GM23248 (cell line): ENCODE measurements at regions not wholly inside any gene's neighbourhood (a gene's known extent, or its start where the extent isn't known, plus 50 kb on each side); places are given as distances from the start of the nearest gene placed in this dataset.

Source experiments
- DNase-seq: peaks from one replicate; pipeline ENCODE4 v3.0.0-alpha.2; 2015
- H2AFZ ChIP-seq: fragments of 200-600 bp; sonication (generic); 2 replicates; pipeline ENCODE4 v1.6.1; 2016; ENCODE audit warnings: antibody characterized with exemption
- H3F3A ChIP-seq: fragments of 200-600 bp; sonication (generic); 2 replicates; pipeline ENCODE4 v1.6.1; 2016; ENCODE audit warnings: mild to moderate bottlenecking, antibody characterized with exemption, mixed run types; ENCODE audit not compliant: insufficient read depth
- H3K27ac ChIP-seq: fragments of 200-600 bp; sonication (generic); 2 replicates; pipeline ENCODE4 v1.5.1; 2016; ENCODE audit warnings: mild to moderate bottlenecking
- H3K27me3 ChIP-seq: fragments of 200-600 bp; sonication (generic); replicated peaks from 2 replicates; pipeline ENCODE4 v1.6.1; 2016; ENCODE audit warnings: mild to moderate bottlenecking; ENCODE audit not compliant: insufficient read depth
- H3K36me3 ChIP-seq: fragments of 200-600 bp; sonication (generic); 2 replicates; pipeline ENCODE4 v1.6.1; 2016; ENCODE audit warnings: low read depth, mild to moderate bottlenecking
- H3K4me1 ChIP-seq: fragments of 200-600 bp; sonication (generic); 2 replicates; pipeline ENCODE4 v1.6.1; 2016; ENCODE audit warnings: mild to moderate bottlenecking; ENCODE audit not compliant: insufficient read depth
- H3K4me2 ChIP-seq: fragments of 200-600 bp; sonication (generic); one replicate; pipeline ENCODE4 v1.6.1; 2016; ENCODE audit warnings: mild to moderate bottlenecking; ENCODE audit not compliant: unreplicated experiment
- H3K4me3 ChIP-seq: fragments of 200-600 bp; sonication (generic); 2 replicates; pipeline ENCODE4 v1.5.1; 2016; ENCODE audit warnings: mild to moderate bottlenecking
- H3K79me2 ChIP-seq: fragments of 200-600 bp; sonication (generic); 2 replicates; pipeline ENCODE4 v1.6.1; 2016; ENCODE audit warnings: mild to moderate bottlenecking; ENCODE audit not compliant: insufficient read depth
- H3K9ac ChIP-seq: fragments of 200-600 bp; sonication (generic); 2 replicates; pipeline ENCODE4 v1.6.1; 2016; ENCODE audit warnings: mild to moderate bottlenecking
- H3K9me2 ChIP-seq: fragments of 200-600 bp; sonication (generic); 2 replicates; pipeline ENCODE4 v1.6.1; 2016; ENCODE audit warnings: mixed run types, mild to moderate bottlenecking, moderate library complexity; ENCODE audit not compliant: insufficient read depth
- H3K9me3 ChIP-seq: fragments of 200-600 bp; sonication (generic); one replicate; pipeline ENCODE4 v1.6.1; 2017; ENCODE audit warnings: low read depth
- H4K20me1 ChIP-seq: fragments of 200-600 bp; sonication (generic); 2 replicates; pipeline ENCODE4 v1.6.0; 2016; ENCODE audit not compliant: insufficient read depth
- EZH2 ChIP-seq: fragments of 200-600 bp; sonication (generic); IDR thresholded peaks from 2 replicates; pipeline ENCODE4 v1.6.1; 2018; ENCODE audit warnings: antibody characterized with exemption, mild to moderate bottlenecking; ENCODE audit not compliant: insufficient read depth, poor library complexity, severe bottlenecking
- EZH2phosphoT487 ChIP-seq: fragments of 200-600 bp; sonication (generic); IDR thresholded peaks from 2 replicates; pipeline ENCODE4 v1.6.1; 2018; ENCODE audit warnings: antibody characterized with exemption, moderate library complexity, mild to moderate bottlenecking, low read depth; ENCODE audit not compliant: insufficient read depth
- WGBS, 2 experiments: methylation state at CpG; one replicate each; pipeline ENCODE4 v1.1.6; 2015 to 2017; ENCODE audit warnings: low lambda C conversion rate in 2 of 2, low coverage in 1 of 2; ENCODE audit errors: missing lambda C conversion rate in 2 of 2; 5-methylcytosine and 5-hydroxymethylcytosine counted together
- in situ Hi-C: fragments of 300-500 bp; cut with MboI; formaldehyde crosslinking; loops from 2 replicates; pipeline ENCODE4 v1.15.0; 2020

DNA sequence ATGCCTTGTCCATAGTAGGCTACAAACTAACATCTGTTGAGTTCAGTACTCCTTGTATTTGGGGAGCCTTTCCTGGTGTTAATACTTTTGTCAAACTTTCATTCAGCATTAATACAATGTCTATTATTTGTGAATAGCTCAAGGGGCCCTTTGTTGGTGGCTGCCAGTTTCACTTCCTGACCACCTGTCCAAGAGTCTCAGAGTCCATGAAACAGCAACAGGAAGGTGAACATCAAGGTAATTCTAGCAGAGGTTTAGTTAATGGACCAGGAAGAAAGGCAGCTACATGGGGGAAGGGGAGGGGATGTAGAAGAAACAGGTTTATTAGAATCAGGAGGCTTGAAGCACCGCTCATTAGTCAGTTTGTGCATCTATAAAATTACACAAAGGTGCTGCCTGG, 386.9 kb downstream of the PDCD6IP start:
- in situ Hi-C loops, result no loop called here
- no peak overlapping the region for H3K9ac ChIP-seq
- no peak for TF ChIP-seq EZH2
- no peak overlapping the region for H3K4me3 ChIP-seq
- H3K9me3 ChIP-seq, result no peaks in the 10 kb centered on the region
- no peak overlapping the region for H3K27ac ChIP-seq
- H2AFZ ChIP-seq, result no peak overlapping the region
- no peaks in the 10 kb centered on the region for H3K4me1 ChIP-seq
- no peak overlapping the region for H3K4me2 ChIP-seq
- no peaks in the 10 kb centered on the region for H3K79me2 ChIP-seq
- no peak for DNase-seq
- no peaks in the 10 kb centered on the region for H3K9me2 ChIP-seq
- no peaks in the 10 kb centered on the region for H3K27me3 ChIP-seq
- WGBS, 2 experiments, result 20 to 42% methylated on average over 1 of the region's 1 CpG
- H3F3A ChIP-seq, result no peaks in the 10 kb centered on the region
- H3K36me3 ChIP-seq, result no peaks in the 10 kb centered on the region
- no peaks in the 10 kb centered on the region for H4K20me1 ChIP-seq

DNA sequence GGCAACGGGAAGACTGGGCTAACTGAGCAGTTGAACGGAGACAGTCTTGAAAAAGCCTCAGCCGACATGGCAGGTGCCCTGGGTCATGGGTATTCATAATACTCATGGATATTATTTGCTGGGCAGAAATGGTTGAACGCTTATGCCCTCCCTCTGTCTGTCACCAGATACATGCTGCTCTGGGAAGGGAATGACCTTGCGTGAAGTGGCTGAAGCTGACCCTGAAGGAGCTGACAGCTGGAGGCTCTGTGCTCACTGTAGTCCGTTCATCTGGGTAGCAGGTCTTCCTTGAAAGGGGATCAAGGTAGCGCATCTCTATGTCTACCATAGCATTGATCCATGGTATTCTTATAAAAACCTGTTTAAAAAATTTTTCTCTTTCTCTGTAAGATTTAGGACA, 390.7 kb downstream of the PDCD6IP start:
- Histone ChIP-seq H3K9me3 (no peaks in the 10 kb centered on the region), H3F3A (no peaks in the 10 kb centered on the region), H3K4me2 (no peak overlapping the region), H3K27me3 (no peaks in the 10 kb centered on the region), H2AFZ (no peak overlapping the region), H4K20me1 (no peaks in the 10 kb centered on the region), H3K4me1 (no peaks in the 10 kb centered on the region), H3K9me2 (no peaks in the 10 kb centered on the region), H3K79me2 (no peaks in the 10 kb centered on the region), H3K36me3 (no peaks in the 10 kb centered on the region), H3K4me3 (no peak overlapping the region), H3K9ac (no peak overlapping the region), H3K27ac (no peak overlapping the region)
- TF ChIP-seq EZH2phosphoT487 (no peak), EZH2 (no peak)
- no peak for DNase-seq
- WGBS, 2 experiments, result 33 to 36% methylated on average over 7 of the region's 7 CpGs
- in situ Hi-C loops, result no loop called here

DNA sequence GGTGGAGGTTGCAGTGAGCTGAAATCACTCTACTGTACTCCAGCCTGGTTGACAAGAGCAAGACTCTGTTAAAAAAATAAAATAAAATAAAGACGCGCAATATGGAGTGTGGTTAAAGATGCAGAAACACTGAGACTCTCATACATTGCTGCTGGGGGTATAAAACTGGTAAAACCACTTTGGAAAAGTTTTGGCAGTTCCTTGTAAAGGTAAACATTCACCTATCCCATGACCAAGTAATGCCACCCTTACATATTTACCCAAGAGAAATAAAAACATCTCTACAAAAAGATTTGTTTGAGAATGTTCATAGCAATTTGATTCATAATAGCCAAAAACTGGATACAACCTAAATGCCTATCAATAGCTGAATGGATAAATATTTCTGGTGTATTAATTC, 398.5 kb downstream of the PDCD6IP start:
- 65 to 80% methylated on average over 2 of the region's 2 CpGs for WGBS, 2 experiments
- no peaks in the 10 kb centered on the region for H3K27me3 ChIP-seq
- no peak overlapping the region for H3K27ac ChIP-seq
- no peaks in the 10 kb centered on the region for H3K79me2 ChIP-seq
- H3F3A ChIP-seq, result no peaks in the 10 kb centered on the region
- H2AFZ ChIP-seq, result no peak overlapping the region
- H3K4me2 ChIP-seq, result no peak overlapping the region
- in situ Hi-C loops, result no loop called here
- H3K4me3 ChIP-seq, result no peak overlapping the region
- no peaks in the 10 kb centered on the region for H3K36me3 ChIP-seq
- no peaks in the 10 kb centered on the region for H3K4me1 ChIP-seq
- no peak for DNase-seq
- H3K9me2 ChIP-seq, result no peaks in the 10 kb centered on the region
- no peaks in the 10 kb centered on the region for H4K20me1 ChIP-seq
- H3K9ac ChIP-seq, result no peak overlapping the region
- H3K9me3 ChIP-seq, result no peaks in the 10 kb centered on the region
- no peak for TF ChIP-seq EZH2
- TF ChIP-seq EZH2phosphoT487, result no peak

DNA sequence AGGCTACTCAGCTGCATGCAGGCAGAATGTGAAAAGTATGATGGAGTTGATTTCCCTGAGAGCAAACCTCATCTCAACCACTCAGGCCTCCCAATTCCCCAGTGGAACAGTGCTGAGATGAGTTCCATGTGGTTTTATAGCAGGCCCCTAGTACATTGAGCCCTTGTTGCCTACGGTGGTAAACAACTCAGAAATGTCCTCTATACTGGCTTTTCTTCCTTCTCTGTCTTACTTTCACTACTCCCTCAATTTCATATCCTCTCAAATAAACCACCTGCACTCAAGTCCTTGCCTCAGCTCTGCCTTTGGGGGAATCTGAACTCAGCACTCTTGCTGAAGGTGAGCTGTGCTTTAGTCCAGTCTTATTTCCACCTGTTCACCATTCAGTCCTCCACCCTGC, 399.9 kb downstream of the PDCD6IP start:
- Histone ChIP-seq H3K27ac (no peak overlapping the region), H3K9me3 (no peaks in the 10 kb centered on the region), H3K9me2 (no peaks in the 10 kb centered on the region), H3K36me3 (no peaks in the 10 kb centered on the region), H3F3A (no peaks in the 10 kb centered on the region), H3K79me2 (no peaks in the 10 kb centered on the region), H2AFZ (no peak overlapping the region), H3K4me2 (no peak overlapping the region), H3K4me3 (no peak overlapping the region), H3K27me3 (no peaks in the 10 kb centered on the region), H3K4me1 (no peaks in the 10 kb centered on the region), H4K20me1 (no peaks in the 10 kb centered on the region), H3K9ac (no peak overlapping the region)
- in situ Hi-C loops, result no loop called here
- TF ChIP-seq EZH2phosphoT487 (no peak), EZH2 (no peak)
- WGBS, 2 experiments, result 6 to 7% methylated on average over 1 of the region's 1 CpG
- DNase-seq, result no peak

DNA sequence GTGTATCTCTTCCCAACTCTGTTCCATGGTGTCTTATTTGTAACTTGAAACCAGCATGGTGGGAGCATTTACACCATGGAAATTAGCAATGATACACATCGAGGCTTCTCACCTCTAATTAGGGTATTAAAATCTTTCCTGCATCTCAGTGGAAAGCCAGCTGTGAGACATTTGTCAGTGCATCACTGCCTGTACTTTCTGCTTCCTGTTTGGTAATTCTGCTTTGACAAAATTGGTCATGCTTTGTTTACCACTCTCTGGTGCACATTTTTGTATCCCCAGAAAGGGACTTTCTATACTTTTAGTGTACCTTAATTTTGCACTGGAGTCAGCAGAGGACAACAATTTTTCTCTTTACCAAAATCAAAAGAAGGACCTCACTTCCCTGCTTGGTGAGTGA, 402.1 kb downstream of the PDCD6IP start:
- WGBS, 2 experiments, result 0% methylated on average over 1 of the region's 1 CpG
- H4K20me1 ChIP-seq, result no peaks in the 10 kb centered on the region
- no peak overlapping the region for H3K9ac ChIP-seq
- H3K27ac ChIP-seq, result no peak overlapping the region
- no peaks in the 10 kb centered on the region for H3K4me1 ChIP-seq
- H3F3A ChIP-seq, result no peaks in the 10 kb centered on the region
- in situ Hi-C loops, result no loop called here
- DNase-seq, result no peak
- H3K36me3 ChIP-seq, result no peaks in the 10 kb centered on the region
- H3K4me2 ChIP-seq, result no peak overlapping the region
- H3K9me2 ChIP-seq, result no peaks in the 10 kb centered on the region
- H2AFZ ChIP-seq, result no peak overlapping the region
- no peaks in the 10 kb centered on the region for H3K79me2 ChIP-seq
- no peaks in the 10 kb centered on the region for H3K9me3 ChIP-seq
- H3K4me3 ChIP-seq, result no peak overlapping the region
- TF ChIP-seq EZH2 (no peak), EZH2phosphoT487 (no peak)
- H3K27me3 ChIP-seq, result no peaks in the 10 kb centered on the region
